ENCODE measurements at regions not wholly inside any gene's neighbourhood (a gene's known extent, or its start where the extent isn't known, plus 50 kb on each side); places are given as distances from the start of the nearest gene placed in this dataset.
A peak's percentile ranks its signal among the peaks of the same experiment; 100 is the strongest.

- no peak for DNase-seq
These were observed 562.6 kb downstream of the DCDC2C start for GRCh38 chr2:4265936-4266335.

GRCh38 chr2:4269885-4270284 lies 566.5 kb downstream of the DCDC2C start:
- DNase-seq: no peak

DNA sequence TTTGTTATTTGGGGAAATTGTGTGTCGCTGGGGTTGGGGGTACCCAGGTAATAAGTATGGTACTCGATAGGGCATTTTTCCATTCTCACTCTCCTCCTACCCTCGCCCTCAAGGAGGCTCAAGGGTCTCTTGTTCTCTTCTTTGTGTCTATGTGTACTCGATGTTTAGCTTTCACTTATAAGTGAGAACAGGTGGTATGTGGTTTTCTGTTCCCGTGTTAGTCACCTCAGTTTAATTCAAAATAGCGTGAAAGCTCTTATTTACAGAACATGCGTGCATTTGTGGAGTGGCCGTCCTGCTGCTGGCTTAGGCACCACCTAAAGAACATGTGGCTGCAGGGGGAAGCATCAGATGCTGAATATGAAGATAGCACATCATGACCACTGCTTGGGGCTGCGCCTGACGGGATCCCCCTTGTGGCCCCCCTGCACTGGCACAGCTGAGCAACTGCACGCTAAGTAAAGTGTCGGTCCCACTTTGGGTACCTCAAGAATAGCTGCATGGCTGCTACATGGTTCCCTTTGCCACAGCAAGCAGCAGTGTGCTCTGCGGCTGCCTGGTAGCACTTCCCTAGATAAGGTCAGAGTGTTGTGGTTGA lies 569.0 kb downstream of the DCDC2C start:
- DNase-seq: no peak

DNA sequence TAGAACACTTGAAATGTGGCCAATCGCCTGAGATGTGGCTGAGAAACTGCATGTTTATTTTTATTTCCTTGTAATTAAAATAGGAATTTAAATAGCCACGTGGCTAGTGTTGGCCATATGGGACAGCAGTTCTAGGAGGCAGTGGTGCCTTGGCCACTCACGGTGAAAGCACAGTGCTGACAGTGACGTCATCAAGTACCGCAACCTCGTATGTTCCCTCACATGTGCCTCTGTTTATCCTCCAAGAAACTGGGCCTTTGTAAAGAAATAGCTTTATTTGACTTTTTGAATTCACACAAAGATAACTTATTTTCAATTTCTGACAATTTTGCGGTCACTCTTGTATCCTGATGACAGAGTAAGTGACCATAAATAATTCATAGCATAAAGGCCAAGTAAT lies 575.0 kb downstream of the DCDC2C start:
- DNase-seq: no peak

DNA sequence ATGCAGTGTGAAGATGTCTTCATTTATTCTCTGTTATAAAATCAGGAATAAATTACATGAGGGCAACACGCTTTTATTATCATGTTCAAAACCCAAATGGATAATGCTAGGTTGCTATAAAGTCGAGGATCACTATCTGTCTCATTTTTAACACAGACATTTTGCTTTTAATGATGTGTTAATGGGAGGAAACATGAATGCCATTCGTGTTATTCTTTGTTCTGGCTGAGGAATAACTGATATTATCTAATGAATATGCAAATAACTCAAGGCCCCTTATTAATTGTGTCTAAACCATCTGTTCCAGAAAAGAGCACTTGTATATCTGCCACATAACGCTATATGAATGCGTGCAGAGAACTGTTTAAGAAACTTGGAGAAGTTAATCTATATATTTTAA lies 576.1 kb downstream of the DCDC2C start:
- DNase-seq: no peak

DNA sequence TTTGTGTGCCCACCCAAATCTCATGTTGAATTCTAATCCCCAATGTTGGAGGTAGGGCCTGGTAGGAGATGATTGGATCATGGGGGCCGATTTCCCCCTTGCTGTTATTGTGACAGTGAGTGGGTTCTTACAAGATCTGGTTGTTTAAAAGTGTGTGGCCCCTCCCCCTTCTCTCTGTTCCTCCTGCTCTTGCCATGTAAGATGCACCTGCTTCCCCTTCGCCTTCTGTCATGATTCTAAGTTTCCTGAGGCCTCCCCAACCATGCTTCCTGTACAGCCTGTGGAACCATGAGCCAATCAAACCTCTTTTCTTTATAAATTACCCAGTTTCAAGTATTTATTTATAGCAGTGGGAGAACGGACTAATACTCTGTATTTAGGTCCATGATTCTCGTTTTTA lies 588.1 kb downstream of the DCDC2C start:
- DNase-seq: no peak

- no peak for DNase-seq
These were observed 592.3 kb downstream of the DCDC2C start for GRCh38 chr2:4295680-4296079.

DNA sequence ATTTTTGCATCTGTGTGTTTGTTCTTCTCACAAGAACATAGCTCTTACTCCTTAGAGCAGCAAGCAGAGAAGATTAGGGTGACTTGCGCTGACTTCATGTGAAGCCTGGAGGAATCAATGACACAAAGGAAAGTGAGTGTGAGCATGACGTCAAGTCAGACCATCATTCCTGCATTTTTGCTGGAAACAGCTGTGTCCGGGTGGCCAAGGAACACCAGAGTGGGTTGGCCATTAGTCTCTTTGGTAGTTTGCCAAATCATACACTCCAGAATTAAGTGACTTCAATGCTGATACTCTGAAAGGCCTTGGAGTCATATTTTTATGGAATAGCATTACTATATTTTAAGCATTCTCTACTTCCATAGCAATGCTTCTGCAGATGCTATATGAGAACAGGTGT lies 597.2 kb downstream of the DCDC2C start:
- no peak for DNase-seq

GRCh38 chr2:4324531-4324930 lies 621.2 kb downstream of the DCDC2C start:
- DNase-seq: no peak

GRCh38 chr2:4336864-4337263 lies 633.5 kb downstream of the DCDC2C start:
- DNase-seq: no peak

- no peak for DNase-seq
These were observed 635.0 kb downstream of the DCDC2C start for GRCh38 chr2:4338345-4338744.

GRCh38 chr2:4340536-4340935 lies 637.2 kb downstream of the DCDC2C start:
- DNase-seq: no peak

GRCh38 chr2:4346628-4347027 lies 643.3 kb downstream of the DCDC2C start:
- no peak for DNase-seq

- no peak for DNase-seq
These were observed 650.3 kb downstream of the DCDC2C start for GRCh38 chr2:4353668-4354067.

DNA sequence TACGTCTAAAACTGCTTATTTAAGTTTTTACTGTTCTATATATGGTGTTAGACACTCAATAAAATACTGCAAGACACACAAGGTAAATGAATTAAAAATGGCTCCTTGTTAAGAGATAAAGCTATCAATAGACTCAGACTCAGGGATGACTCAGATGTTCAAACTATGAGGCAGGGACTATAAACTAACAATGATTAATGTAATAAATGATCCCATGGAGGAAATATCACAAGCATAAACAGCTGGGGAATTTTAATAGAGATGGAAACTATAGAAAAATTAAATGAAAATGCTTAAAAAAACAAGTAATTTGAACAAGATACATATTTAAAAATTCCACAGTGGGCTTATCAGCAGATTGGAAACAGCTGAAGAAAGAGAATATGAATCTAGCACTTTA lies 650.8 kb downstream of the DCDC2C start:
- DNase-seq: no peak

DNA sequence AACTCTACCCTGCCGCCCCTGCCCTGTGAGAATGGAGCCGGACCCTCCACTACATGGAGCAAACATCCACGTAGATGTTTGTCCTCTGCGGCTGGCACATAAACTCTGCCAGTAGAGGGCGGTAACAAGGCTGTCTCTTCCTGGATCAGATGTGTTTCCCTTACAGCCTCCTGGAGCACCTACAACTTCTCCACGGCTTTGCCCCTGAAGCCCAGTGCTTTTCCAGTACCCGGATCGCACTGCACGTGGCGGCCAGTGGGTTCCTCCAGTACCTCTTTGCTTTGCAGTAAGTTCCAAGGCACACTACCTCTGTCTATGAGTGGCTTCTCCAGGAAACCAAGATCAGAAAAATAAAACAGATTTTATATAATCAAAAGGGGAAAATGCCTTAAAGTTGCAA lies 651.3 kb downstream of the DCDC2C start:
- DNase-seq: peak in 1 of 2 donors; percentile 15

DNA sequence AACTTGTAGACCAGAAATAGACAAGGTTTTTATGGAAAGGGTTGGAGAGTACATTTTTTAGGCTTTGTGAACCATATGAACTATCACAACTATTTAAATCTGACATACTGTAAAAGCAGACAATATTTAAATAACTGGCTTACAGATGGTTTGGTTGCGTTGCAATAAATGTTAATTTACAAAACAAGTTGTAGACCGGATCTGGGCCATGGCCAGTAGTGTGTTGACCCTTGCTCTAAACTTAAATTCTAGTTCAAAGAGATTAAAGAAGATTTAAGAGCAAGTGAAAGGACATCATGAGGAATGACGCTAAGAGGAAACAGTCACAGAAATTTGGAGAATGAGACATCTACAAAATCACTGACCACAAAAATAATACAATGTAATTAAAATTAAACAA lies 652.7 kb downstream of the DCDC2C start:
- no peak for DNase-seq

GRCh38 chr2:4356541-4356940 lies 653.2 kb downstream of the DCDC2C start:
- DNase-seq: no peak

DNA sequence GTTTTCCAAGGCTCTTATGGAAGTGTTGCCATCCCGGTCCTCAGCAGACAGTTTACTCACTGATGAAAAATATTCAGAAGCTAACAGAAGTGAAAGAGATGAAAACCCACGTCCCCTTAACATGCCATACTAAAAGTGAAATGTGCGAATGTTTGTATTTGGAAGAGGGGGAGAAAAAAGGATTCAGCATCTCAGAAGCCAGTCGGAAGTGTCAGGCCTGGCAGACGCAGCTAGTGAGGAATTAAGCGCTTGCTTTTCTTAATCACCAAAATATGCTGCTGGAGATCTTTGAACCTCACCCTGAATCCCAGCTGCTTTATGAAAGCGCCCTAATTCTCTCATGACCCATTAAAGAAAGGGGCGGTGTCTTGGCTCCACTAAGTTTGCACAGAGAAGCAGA lies 653.7 kb downstream of the DCDC2C start:
- DNase-seq: no peak

DNA sequence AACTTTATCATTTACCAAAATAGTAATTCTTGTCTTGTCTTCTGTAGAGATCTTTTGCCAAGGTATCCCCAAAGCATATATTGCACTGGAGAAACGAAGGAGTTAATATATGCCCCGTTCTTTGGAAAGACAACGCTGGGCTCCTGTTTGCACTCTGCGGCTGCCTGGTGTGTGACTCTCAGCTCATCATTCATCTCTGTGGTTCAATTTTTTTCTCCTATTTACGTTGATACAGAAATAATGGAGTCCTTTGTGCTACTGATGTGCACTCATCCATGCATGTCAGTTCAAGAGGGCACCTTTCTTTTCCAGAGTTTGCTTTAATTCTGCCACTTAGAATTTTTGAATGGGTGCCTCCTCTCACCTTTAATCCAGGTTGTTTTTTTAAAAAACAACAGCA lies 655.5 kb downstream of the DCDC2C start:
- DNase-seq: no peak

- DNase-seq: no peak
These were observed 665.5 kb downstream of the DCDC2C start for GRCh38 chr2:4368907-4369306.

GRCh38 chr2:4369826-4370419 lies 666.5 kb downstream of the DCDC2C start:
- no peak for DNase-seq

DNA sequence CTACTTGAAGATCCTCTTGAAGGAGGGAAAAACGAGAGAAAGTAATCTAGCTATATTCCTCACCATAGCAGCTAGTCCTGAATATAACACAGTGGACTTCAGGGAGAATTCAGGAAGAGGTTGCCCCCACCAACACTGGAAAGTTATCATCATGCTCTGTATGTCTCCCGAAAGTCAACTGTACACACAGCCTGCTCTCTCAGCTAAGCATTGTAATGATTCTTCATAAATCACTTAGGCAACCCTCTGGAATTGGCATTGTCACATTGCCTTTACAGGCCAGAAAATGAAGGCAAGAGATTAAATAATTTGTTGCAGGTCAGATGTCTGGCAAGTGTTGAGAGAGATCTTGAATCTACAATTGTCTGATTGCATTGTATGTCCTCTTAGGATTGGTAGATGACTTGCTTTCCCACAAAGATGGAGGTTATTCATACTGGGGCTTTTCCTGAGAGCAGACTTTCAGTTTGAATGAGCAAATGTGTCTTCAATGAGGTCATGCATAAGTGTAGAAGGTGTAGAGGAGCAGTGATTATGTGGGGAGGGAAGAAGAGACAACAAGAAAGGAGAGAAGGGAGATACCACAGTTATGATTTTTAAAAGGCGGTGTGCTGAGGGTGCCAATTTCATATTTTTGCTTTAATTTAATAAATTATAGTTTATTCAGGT lies 667.2 kb downstream of the DCDC2C start:
- DNase-seq: no peak

DNA sequence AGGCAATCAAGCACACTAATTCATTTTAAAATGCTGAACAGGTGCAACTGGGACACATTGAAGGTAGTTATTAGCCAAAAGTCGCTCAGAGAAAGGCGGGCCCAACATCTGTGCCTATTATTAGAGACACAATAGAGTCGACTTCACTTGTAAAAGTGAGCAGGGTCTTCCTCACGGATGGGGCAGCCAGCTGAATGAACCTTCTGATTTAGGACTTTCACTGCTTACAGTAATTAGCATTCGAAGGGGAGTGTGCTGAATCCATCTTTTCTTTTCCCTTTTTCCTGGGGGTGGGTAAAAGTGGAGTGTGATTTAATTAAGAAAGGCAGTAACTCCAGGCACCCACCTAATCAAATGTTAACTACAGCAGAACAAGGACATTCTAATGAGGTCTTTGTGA lies 677.7 kb downstream of the DCDC2C start:
- DNase-seq: no peak

DNA sequence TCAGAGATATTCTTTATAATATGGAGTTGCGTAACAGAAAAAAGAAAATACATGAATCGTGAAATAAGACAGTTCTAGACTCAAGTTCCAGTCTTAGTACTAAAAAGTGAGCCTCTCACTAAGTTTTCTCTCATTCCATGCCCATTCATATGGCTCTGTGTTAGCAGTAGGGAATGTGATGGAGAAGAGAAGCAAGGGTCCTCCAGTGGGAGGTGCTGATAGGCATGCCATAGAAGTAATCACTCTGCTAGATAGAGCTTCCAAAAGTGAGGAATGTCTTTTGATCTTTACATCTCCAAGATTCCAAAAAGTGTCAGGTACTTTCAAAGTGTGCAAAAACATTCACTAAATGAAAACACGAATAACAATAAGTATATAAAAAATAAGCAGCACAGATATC lies 678.4 kb downstream of the DCDC2C start:
- no peak for DNase-seq

All from inflammatory macrophage treated with lipopolysaccharide for 1 hour (primary cell).